HG03064 (cell line): ENCODE measurements at regions not wholly inside any gene's neighbourhood (a gene's known extent, or its start where the extent isn't known, plus 50 kb on each side); places are given as distances from the start of the nearest gene placed in this dataset.
"Not testable (repeated sequence)": the region's sequence is repeated elsewhere in the genome, so short reads cannot be mapped to it uniquely, and the experiment has no call there.

Experiments
- ATAC-seq: cut with Tn5 transposase; IDR thresholded peaks from one replicate; pipeline ENCODE4 v1.9.1; 2021; ENCODE audit warnings: low read depth; ENCODE audit not compliant: unreplicated experiment

- ATAC-seq: no peak
Observed at GRCh38 chr2:76187415-76187814, 476.7 kb upstream of the GCFC2 start.

DNA sequence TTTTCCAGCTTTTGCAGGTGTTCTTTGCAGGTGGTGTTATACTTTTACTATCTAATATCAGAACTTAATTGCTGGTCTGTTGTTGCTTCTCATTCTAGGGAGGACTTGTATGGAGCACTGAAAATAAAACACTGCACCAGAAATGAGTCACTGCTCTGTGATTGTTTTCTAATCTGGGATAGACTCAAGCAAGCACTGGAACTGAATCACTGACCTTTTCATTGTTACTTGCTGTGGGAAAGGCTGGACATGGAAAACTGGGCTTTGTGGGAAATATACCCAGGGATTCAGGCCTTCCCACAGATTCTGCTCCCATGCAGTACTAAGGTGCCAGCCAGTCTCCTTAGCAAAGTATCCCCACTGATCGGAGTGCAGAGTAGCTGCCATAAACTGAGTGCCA is 470.0 kb upstream of the GCFC2 start:
- ATAC-seq: no peak

GRCh38 chr2:76178610-76179009 is 467.9 kb upstream of the GCFC2 start:
- ATAC-seq: no peak

DNA sequence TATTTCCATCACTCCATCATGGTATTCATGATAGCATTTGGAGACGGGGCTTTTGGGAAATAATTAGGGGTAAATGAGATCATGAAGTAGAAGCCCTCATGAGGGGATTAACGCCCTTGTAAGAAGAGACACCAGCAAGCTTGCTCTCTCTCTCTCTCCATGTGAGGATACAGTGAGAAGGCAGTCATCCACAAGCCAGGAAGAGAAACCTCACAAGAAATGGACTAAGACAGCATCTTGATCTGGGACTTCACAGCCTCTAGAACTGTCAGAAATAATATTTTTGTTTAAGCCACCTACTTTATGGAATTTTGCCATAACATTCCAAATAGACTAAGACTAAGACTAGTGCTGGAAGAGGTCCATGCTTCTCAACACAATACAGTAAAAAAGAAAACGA is 464.6 kb upstream of the GCFC2 start:
- no peak for ATAC-seq

- ATAC-seq: no peak
Observed at GRCh38 chr2:76174505-76174904, 463.8 kb upstream of the GCFC2 start.

DNA sequence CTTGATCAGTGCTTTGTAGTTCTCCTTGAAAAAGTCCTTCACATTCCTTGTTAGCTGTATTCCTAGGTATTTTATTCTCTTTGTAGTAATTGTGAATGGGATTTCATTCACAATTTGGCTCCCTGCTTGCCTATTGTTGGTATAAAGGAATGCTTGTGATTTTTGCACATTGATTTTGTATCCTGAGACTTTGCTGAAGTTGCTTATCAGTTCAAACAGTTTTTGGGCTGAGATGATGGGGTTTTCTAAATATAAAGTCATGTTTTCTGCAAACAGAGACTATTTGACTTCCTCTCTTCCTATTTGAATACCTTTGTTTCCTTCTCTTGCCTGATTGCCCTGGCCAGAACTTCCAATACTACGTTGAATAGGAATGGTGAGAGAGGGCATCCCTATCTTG is 462.5 kb upstream of the GCFC2 start:
- not testable (repeated sequence) for ATAC-seq

DNA sequence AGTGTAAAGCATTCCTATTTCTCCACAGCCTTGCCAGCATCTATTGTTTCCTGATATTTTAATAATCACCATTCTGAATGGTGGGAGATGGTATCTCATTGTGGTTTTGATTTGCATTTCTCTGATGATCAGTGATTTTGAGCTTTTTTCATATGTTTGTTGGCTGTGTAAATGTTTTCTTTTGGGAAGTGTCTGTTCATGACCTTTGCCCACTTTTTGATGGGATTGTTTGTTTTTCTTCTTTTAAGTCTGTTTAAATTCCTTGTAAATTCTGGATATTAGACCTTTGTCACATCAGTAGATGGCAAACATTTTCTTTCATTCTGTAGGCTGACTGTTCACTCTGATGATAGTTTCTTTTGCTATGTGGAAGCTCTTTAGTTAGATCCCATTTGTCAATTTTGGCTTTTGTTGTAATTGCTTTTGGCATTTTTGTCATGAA is 461.5 kb upstream of the GCFC2 start:
- ATAC-seq: not testable (repeated sequence)

- no peak for ATAC-seq
Observed at GRCh38 chr2:76170856-76171255, 460.1 kb upstream of the GCFC2 start.

GRCh38 chr2:76170009-76170384 is 459.3 kb upstream of the GCFC2 start:
- no peak for ATAC-seq

- ATAC-seq: no peak
Observed at GRCh38 chr2:76169276-76170008, 458.7 kb upstream of the GCFC2 start.

DNA sequence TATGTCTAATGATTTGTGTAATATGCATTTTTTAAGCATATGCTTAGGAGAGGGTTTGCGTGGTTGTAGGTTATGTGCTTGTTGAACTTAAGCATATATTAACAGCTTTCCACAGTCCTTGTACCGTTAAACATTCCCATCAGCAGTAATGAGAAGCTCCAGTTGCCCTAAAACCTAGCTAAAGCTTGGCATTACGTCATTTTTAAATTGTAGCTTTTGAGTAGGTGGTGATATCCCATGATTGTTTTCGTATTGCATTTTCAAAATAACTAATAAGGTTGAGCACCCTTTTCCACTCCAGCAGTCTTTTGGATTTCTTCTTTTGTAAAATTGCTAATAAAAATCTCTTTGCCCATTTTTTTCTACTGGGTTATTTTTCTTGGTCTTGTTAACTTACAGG is 453.1 kb upstream of the GCFC2 start:
- ATAC-seq: no peak

DNA sequence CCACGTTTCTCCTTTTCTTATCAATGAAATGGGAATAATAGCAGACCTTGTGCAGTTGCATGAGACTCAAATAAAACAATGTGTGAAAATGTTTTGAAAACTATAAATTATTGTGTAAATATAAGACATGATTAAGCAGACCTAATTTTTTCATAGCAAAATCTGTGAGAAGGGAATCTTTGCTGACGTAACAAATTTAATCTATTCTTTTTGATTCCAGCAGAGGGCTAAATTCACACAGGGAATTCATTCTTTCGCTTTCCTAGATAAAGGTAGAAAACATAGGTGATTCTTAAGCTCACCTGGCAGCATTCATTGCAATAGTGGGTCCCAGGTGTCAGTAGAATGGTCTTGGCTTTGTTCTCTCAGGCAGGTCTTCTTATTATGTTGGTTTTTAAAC is 450.0 kb upstream of the GCFC2 start:
- ATAC-seq: no peak

GRCh38 chr2:76159042-76159648 is 448.4 kb upstream of the GCFC2 start:
- no peak for ATAC-seq

- ATAC-seq: no peak
Observed at GRCh38 chr2:76157531-76157930, 446.8 kb upstream of the GCFC2 start.

- ATAC-seq: no peak
Observed at GRCh38 chr2:76154981-76155380, 444.3 kb upstream of the GCFC2 start.

DNA sequence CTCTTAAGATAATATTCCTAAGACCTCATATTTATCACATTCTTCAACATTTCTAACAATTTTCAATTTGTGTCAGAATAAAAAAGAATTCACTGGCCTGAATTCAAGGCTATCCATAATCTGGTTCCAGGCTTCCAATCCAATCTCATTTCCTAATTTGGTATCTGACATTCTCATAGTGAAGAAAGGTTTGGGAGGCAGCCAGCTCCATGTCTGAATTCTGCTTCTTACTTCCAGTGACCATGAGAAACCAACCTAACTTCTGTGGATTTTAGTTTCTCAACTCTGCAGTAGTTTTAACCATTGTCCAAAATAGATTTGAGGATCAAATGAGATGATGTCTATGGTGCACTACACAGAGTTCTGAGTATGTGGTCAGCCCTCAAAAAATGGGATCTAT is 439.1 kb upstream of the GCFC2 start:
- no peak for ATAC-seq

- not testable (repeated sequence) for ATAC-seq
Observed at GRCh38 chr2:76139303-76139702, 428.6 kb upstream of the GCFC2 start.

DNA sequence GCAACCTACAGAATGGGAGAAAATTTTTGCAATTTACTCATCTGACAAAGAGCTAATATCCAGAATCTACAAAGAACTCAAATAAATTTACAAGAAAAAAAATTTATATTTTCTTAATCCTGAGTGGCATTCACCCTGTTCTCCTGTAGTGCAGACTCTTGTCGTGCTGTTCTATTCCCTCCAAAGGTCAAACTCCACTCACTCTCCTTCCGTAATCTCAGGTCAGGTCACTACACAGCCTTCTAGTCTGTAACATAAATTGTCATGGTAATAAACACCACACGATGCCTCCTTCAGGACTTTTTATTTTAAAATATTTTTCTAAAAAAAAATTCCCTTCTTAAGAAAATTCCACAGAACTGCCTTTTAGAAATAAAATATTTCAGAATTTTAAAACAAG is 417.9 kb upstream of the GCFC2 start:
- ATAC-seq: no peak

GRCh38 chr2:76120176-76120575 is 409.5 kb upstream of the GCFC2 start:
- no peak for ATAC-seq

GRCh38 chr2:76089683-76090082 is 379.0 kb upstream of the GCFC2 start:
- ATAC-seq: no peak

GRCh38 chr2:76083248-76083647 is 372.5 kb upstream of the GCFC2 start:
- ATAC-seq: no peak

DNA sequence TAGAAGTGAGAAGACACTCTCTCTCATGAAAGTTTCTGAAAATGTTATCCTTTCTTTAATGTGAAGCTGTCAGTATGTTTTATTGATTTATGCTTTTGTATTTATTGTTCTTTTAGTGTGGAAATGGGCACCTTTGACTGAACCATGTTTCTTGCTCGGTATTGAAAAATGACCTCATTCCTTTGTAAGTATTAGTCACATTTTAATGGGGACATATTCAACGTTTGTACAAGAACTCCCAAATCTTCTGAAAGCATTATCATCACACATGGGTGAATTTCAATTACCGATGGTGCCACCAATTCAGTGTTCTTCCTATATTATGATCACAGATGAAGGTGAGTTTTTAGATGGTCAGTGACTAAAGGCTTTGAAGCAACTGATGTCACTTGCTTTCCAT is 371.8 kb upstream of the GCFC2 start:
- no peak for ATAC-seq
